ENCODE measurements at regions not wholly inside any gene's neighbourhood (a gene's known extent, or its start where the extent isn't known, plus 50 kb on each side); places are given as distances from the start of the nearest gene placed in this dataset.
A peak's percentile ranks its signal among the peaks of the same experiment; 100 is the strongest.

GRCh38 chr6:40722553-40723258 is 135.5 kb upstream of the LRFN2 start:
- Histone ChIP-seq H3K27ac (ENCODE audit: low read length) (peak overlapping the region; percentile 43), H3K9me3 (ENCODE audit: control insufficient read depth, low read depth, low read length) (no peaks in the 10 kb centered on the region), H3K36me3 (ENCODE audit: control insufficient read depth, insufficient read depth, low read length) (no peaks in the 10 kb centered on the region), H3K4me3 (ENCODE audit: low read length) (no peak overlapping the region), H3K27me3 (ENCODE audit: control insufficient read depth, insufficient read depth, low read length) (no peaks in the 10 kb centered on the region), H3K4me1 (ENCODE audit: control insufficient read depth, insufficient read depth, low read length) (peaks cover 27% of the 10 kb centered on the region)
- WGBS (ENCODE audit: insufficient coverage, low lambda C conversion rate) = no CpG with 5 or more reads among the region's 3 CpGs
- peak; percentile 61 to 80 for DNase-seq

- peaks cover 27% of the 10 kb centered on the region for H3K4me1 ChIP-seq (ENCODE audit: control insufficient read depth, insufficient read depth, low read length)
- H3K9me3 ChIP-seq (ENCODE audit: control insufficient read depth, low read depth, low read length) = no peaks in the 10 kb centered on the region
- DNase-seq = no peak
- H3K27ac ChIP-seq (ENCODE audit: low read length) = peak overlapping the region; percentile 43
- H3K27me3 ChIP-seq (ENCODE audit: control insufficient read depth, insufficient read depth, low read length) = no peaks in the 10 kb centered on the region
- no peaks in the 10 kb centered on the region for H3K36me3 ChIP-seq (ENCODE audit: control insufficient read depth, insufficient read depth, low read length)
- H3K4me3 ChIP-seq (ENCODE audit: low read length) = no peak overlapping the region
- 60% methylated on average over 1 of the region's 4 CpGs for WGBS (ENCODE audit: insufficient coverage, low lambda C conversion rate)
Measured at GRCh38 chr6:40722091-40722490, 134.9 kb upstream of the LRFN2 start.

- Histone ChIP-seq H3K9me3 (ENCODE audit: control insufficient read depth, low read depth, low read length) (no peaks in the 10 kb centered on the region), H3K4me3 (ENCODE audit: low read length) (no peak overlapping the region), H3K27ac (ENCODE audit: low read length) (peak overlapping the region; percentile 43), H3K36me3 (ENCODE audit: control insufficient read depth, insufficient read depth, low read length) (no peaks in the 10 kb centered on the region), H3K27me3 (ENCODE audit: control insufficient read depth, insufficient read depth, low read length) (no peaks in the 10 kb centered on the region), H3K4me1 (ENCODE audit: control insufficient read depth, insufficient read depth, low read length) (peaks cover 27% of the 10 kb centered on the region)
- no CpG with 5 or more reads among the region's 7 CpGs for WGBS (ENCODE audit: insufficient coverage, low lambda C conversion rate)
- DNase-seq = no peak
Measured at GRCh38 chr6:40721271-40721952, 134.2 kb upstream of the LRFN2 start.

GRCh38 chr6:40720375-40720748 is 133.2 kb upstream of the LRFN2 start:
- WGBS (ENCODE audit: insufficient coverage, low lambda C conversion rate) = 40% methylated on average over 1 of the region's 2 CpGs
- no peaks in the 10 kb centered on the region for H3K36me3 ChIP-seq (ENCODE audit: control insufficient read depth, insufficient read depth, low read length)
- peak overlapping the region; percentile 23 for H3K27ac ChIP-seq (ENCODE audit: low read length)
- H3K27me3 ChIP-seq (ENCODE audit: control insufficient read depth, insufficient read depth, low read length) = no peaks in the 10 kb centered on the region
- no peak overlapping the region for H3K4me3 ChIP-seq (ENCODE audit: low read length)
- DNase-seq = no peak
- no peaks in the 10 kb centered on the region for H3K9me3 ChIP-seq (ENCODE audit: control insufficient read depth, low read depth, low read length)
- H3K4me1 ChIP-seq (ENCODE audit: control insufficient read depth, insufficient read depth, low read length) = peaks cover 32% of the 10 kb centered on the region

- Histone ChIP-seq H3K4me1 (ENCODE audit: control insufficient read depth, insufficient read depth, low read length) (peaks cover 36% of the 10 kb centered on the region), H3K36me3 (ENCODE audit: control insufficient read depth, insufficient read depth, low read length) (no peaks in the 10 kb centered on the region), H3K27me3 (ENCODE audit: control insufficient read depth, insufficient read depth, low read length) (no peaks in the 10 kb centered on the region), H3K27ac (ENCODE audit: low read length) (no peak overlapping the region), H3K4me3 (ENCODE audit: low read length) (no peak overlapping the region), H3K9me3 (ENCODE audit: control insufficient read depth, low read depth, low read length) (no peaks in the 10 kb centered on the region)
- DNase-seq = peak in 1 of 2 donors; percentile 58
- WGBS (ENCODE audit: insufficient coverage, low lambda C conversion rate) = 50% methylated on average over 1 of the region's 7 CpGs
Measured at GRCh38 chr6:40719671-40720374, 132.7 kb upstream of the LRFN2 start.

GRCh38 chr6:40718401-40718800 is 131.2 kb upstream of the LRFN2 start:
- Histone ChIP-seq H3K4me1 (ENCODE audit: control insufficient read depth, insufficient read depth, low read length) (peaks cover 33% of the 10 kb centered on the region), H3K36me3 (ENCODE audit: control insufficient read depth, insufficient read depth, low read length) (no peaks in the 10 kb centered on the region), H3K4me3 (ENCODE audit: low read length) (no peak overlapping the region), H3K27ac (ENCODE audit: low read length) (no peak overlapping the region), H3K9me3 (ENCODE audit: control insufficient read depth, low read depth, low read length) (no peaks in the 10 kb centered on the region), H3K27me3 (ENCODE audit: control insufficient read depth, insufficient read depth, low read length) (no peaks in the 10 kb centered on the region)
- WGBS (ENCODE audit: insufficient coverage, low lambda C conversion rate) = no CpG with 5 or more reads among the region's 1 CpG
- no peak for DNase-seq

GRCh38 chr6:40717411-40718057 is 130.4 kb upstream of the LRFN2 start:
- no peaks in the 10 kb centered on the region for H3K36me3 ChIP-seq (ENCODE audit: control insufficient read depth, insufficient read depth, low read length)
- no peak overlapping the region for H3K4me3 ChIP-seq (ENCODE audit: low read length)
- H3K4me1 ChIP-seq (ENCODE audit: control insufficient read depth, insufficient read depth, low read length) = peaks cover 26% of the 10 kb centered on the region
- H3K27ac ChIP-seq (ENCODE audit: low read length) = no peak overlapping the region
- H3K27me3 ChIP-seq (ENCODE audit: control insufficient read depth, insufficient read depth, low read length) = no peaks in the 10 kb centered on the region
- WGBS (ENCODE audit: insufficient coverage, low lambda C conversion rate) = 90% methylated on average over 2 of the region's 3 CpGs
- DNase-seq = no peak
- H3K9me3 ChIP-seq (ENCODE audit: control insufficient read depth, low read depth, low read length) = no peaks in the 10 kb centered on the region

- Histone ChIP-seq H3K36me3 (ENCODE audit: control insufficient read depth, insufficient read depth, low read length) (no peaks in the 10 kb centered on the region), H3K4me3 (ENCODE audit: low read length) (no peak overlapping the region), H3K9me3 (ENCODE audit: control insufficient read depth, low read depth, low read length) (no peaks in the 10 kb centered on the region), H3K4me1 (ENCODE audit: control insufficient read depth, insufficient read depth, low read length) (peaks cover 14% of the 10 kb centered on the region), H3K27me3 (ENCODE audit: control insufficient read depth, insufficient read depth, low read length) (no peaks in the 10 kb centered on the region), H3K27ac (ENCODE audit: low read length) (peak overlapping the region; percentile 7)
- DNase-seq = peak in 1 of 2 donors; percentile 58
- 35% methylated on average over 2 of the region's 12 CpGs for WGBS (ENCODE audit: insufficient coverage, low lambda C conversion rate)
Measured at GRCh38 chr6:40715570-40716403, 128.6 kb upstream of the LRFN2 start.

- DNase-seq = peak in 1 of 2 donors; percentile 71
- H3K27me3 ChIP-seq (ENCODE audit: control insufficient read depth, insufficient read depth, low read length) = no peaks in the 10 kb centered on the region
- WGBS (ENCODE audit: insufficient coverage, low lambda C conversion rate) = no CpG with 5 or more reads among the region's 8 CpGs
- peak overlapping the region; percentile 7 for H3K27ac ChIP-seq (ENCODE audit: low read length)
- H3K4me3 ChIP-seq (ENCODE audit: low read length) = no peak overlapping the region
- peaks cover 12% of the 10 kb centered on the region for H3K4me1 ChIP-seq (ENCODE audit: control insufficient read depth, insufficient read depth, low read length)
- H3K36me3 ChIP-seq (ENCODE audit: control insufficient read depth, insufficient read depth, low read length) = no peaks in the 10 kb centered on the region
- no peaks in the 10 kb centered on the region for H3K9me3 ChIP-seq (ENCODE audit: control insufficient read depth, low read depth, low read length)
Measured at GRCh38 chr6:40714576-40715564, 127.7 kb upstream of the LRFN2 start.
